Fibroblast of skin of back (primary cell): ENCODE measurements at regions not wholly inside any gene's neighbourhood (a gene's known extent, or its start where the extent isn't known, plus 50 kb on each side); places are given as distances from the start of the nearest gene placed in this dataset.

ENCODE experiments used
- DNase-seq: peaks from one replicate; pipeline ENCODE4 v3.0.0-alpha.2; 2013

- DNase-seq: peak; percentile 59
These were observed 239.5 kb downstream of the TGFB2 start for GRCh38 chr1:218584418-218585155.

GRCh38 chr1:218585511-218586184 is 240.5 kb downstream of the TGFB2 start:
- DNase-seq: peak; percentile 88

GRCh38 chr1:218587900-218588299 is 242.8 kb downstream of the TGFB2 start:
- DNase-seq: no peak

GRCh38 chr1:218588540-218589172 is 243.5 kb downstream of the TGFB2 start:
- no peak for DNase-seq

GRCh38 chr1:218589487-218589886 is 244.4 kb downstream of the TGFB2 start:
- DNase-seq: no peak

GRCh38 chr1:218591966-218592365 is 246.8 kb downstream of the TGFB2 start:
- DNase-seq: no peak

- peak; percentile 63 for DNase-seq
These were observed 247.6 kb downstream of the TGFB2 start for GRCh38 chr1:218592688-218593087.

GRCh38 chr1:218600968-218601367 is 255.8 kb downstream of the TGFB2 start:
- no peak for DNase-seq

GRCh38 chr1:218604217-218604616 is 259.1 kb downstream of the TGFB2 start:
- DNase-seq: no peak

- DNase-seq: no peak
These were observed 266.9 kb downstream of the TGFB2 start for GRCh38 chr1:218611916-218612585.

- no peak for DNase-seq
These were observed 268.0 kb downstream of the TGFB2 start for GRCh38 chr1:218613105-218613504.

GRCh38 chr1:218614031-218614430 is 268.9 kb downstream of the TGFB2 start:
- no peak for DNase-seq

- no peak for DNase-seq
These were observed 271.5 kb downstream of the TGFB2 start for GRCh38 chr1:218616681-218617080.

GRCh38 chr1:218617986-218618385 is 272.9 kb downstream of the TGFB2 start:
- no peak for DNase-seq

- DNase-seq: peak; percentile 37
These were observed 275.8 kb downstream of the TGFB2 start for GRCh38 chr1:218620956-218621355.

- no peak for DNase-seq
These were observed 278.9 kb downstream of the TGFB2 start for GRCh38 chr1:218624052-218624451.

GRCh38 chr1:218625393-218625792 is 280.3 kb downstream of the TGFB2 start:
- no peak for DNase-seq

GRCh38 chr1:218633238-218633988 is 288.3 kb downstream of the TGFB2 start:
- no peak for DNase-seq

GRCh38 chr1:218634212-218634611 is 289.1 kb downstream of the TGFB2 start:
- no peak for DNase-seq

- DNase-seq: no peak
These were observed 291.4 kb downstream of the TGFB2 start for GRCh38 chr1:218636548-218636947.

- no peak for DNase-seq
These were observed 295.0 kb downstream of the TGFB2 start for GRCh38 chr1:218640173-218640572.
